Fibroblast of lung (primary cell): ENCODE measurements at regions not wholly inside any gene's neighbourhood (a gene's known extent, or its start where the extent isn't known, plus 50 kb on each side); places are given as distances from the start of the nearest gene placed in this dataset.

Source experiments
- CTCF ChIP-seq, 2 donors: IDR thresholded peaks in 1 of 2; conservative IDR thresholded peaks in 1 of 2; 1 replicate in 1 of 2; 2 replicates in 1 of 2; pipeline ENCODE4 v1.5.1; 2011 to 2012; ENCODE audit warnings: low read length in 2 of 2, control low read depth in 1 of 2, inconsistent platforms in 1 of 2, low read depth in 1 of 2, mild to moderate bottlenecking in 1 of 2
- EZH2 ChIP-seq: IDR thresholded peaks from 2 replicates; pipeline ENCODE4 v1.5.1; 2012; ENCODE audit warnings: low read length, control low read depth, mild to moderate bottlenecking; ENCODE audit errors: missing control alignments

DNA sequence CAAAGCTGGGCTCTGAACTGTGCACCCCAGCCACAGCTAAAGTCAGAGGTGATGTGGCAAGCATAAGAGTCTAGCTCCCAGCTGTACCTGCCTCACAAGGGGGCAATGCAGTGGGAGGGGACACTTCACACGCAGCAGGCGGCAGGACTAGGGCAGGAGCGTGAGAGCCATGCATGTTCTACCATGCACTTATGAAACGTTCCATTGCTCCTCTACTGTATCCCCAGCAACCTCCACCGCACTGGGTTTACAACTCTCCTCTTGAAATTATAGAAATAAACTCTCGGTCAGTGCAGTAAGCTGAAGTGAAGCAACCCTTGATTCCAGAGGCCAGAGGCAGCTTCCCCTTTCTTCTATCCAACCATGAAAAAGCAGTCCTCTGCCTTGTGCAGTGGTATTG, 298.6 kb upstream of the STT3B start:
- TF ChIP-seq CTCF (conservative IDR thresholded peaks at IDR 0.05 in 1 of 2, IDR thresholded peaks at IDR 0.05 in 1 of 2; ENCODE audit: low read depth in 1 of 2, low read length in 2 of 2) (no peak), EZH2 (no peak)
